ENCODE measurements at regions not wholly inside any gene's neighbourhood (a gene's known extent, or its start where the extent isn't known, plus 50 kb on each side); places are given as distances from the start of the nearest gene placed in this dataset.

DNA sequence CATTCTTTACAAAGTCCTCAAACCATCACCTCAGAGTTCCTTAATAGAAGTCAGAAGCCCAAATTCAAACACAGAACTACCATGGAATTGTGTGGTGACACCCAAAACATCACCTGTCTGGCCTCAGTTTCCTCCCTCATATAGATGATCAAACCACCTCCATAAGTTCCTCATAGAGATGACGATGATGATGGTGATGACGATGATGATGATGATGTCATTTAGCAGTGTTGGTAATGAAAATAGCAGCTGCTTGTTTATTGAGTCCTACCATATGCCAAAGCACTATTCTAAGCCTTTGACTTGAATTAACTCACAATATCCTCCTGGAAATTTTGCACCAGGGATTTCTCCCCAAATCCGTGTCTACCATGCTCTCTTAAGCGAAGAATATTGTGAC is 139.9 kb downstream of the PROX1 start:
- TF ChIP-seq POLR2A (IDR thresholded peaks at IDR 0.05; ENCODE audit: low read depth, low read length) (no peak), TAF1 (IDR thresholded peaks at IDR 0.05; ENCODE audit: borderline replicate concordance, low read depth, low read length) (no peak)
